Prostate gland (tissue), 2 donors: ENCODE measurements at regions not wholly inside any gene's neighbourhood (a gene's known extent, or its start where the extent isn't known, plus 50 kb on each side); places are given as distances from the start of the nearest gene placed in this dataset.

Source experiments
- CTCF ChIP-seq, 4 experiments: fragments of 200-600 bp in 2 of 4; fragments of 450-650 bp in 2 of 4; sonication (generic) in 2 of 4; IDR thresholded peaks; 1 replicate in 3 of 4; 2 replicates in 1 of 4; pipeline ENCODE4 v1.5.1; 2016 to 2019; ENCODE audit warnings: antibody characterized with exemption in 4 of 4, mild to moderate bottlenecking in 2 of 4, moderate library complexity in 2 of 4
- POLR2A ChIP-seq: fragments of 450-650 bp; IDR thresholded peaks from one replicate; pipeline ENCODE4 v1.6.1; 2016; ENCODE audit warnings: antibody characterized with exemption, mild to moderate bottlenecking
- POLR2AphosphoS5 ChIP-seq: sonication (generic); formaldehyde crosslinking; IDR thresholded peaks from one replicate; pipeline ENCODE4 v1.6.1; 2017; ENCODE audit warnings: antibody characterized with exemption

GRCh38 chr10:30231071-30231652 is 117.9 kb downstream of the MTPAP start:
- TF ChIP-seq CTCF (IDR thresholded peaks at IDR 0.05) (no peak), POLR2A (no peak), POLR2AphosphoS5 (peak; percentile 17)
